ENCODE measurements at regions not wholly inside any gene's neighbourhood (a gene's known extent, or its start where the extent isn't known, plus 50 kb on each side); places are given as distances from the start of the nearest gene placed in this dataset.

GRCh38 chr20:11270566-11270965 lies 596.8 kb upstream of the JAG1 start:
- DNase-seq, result no peak

GRCh38 chr20:11271319-11271718 lies 597.5 kb upstream of the JAG1 start:
- DNase-seq, result no peak

- DNase-seq, result no peak
Observed at GRCh38 chr20:11271920-11272594, 598.3 kb upstream of the JAG1 start.

DNA sequence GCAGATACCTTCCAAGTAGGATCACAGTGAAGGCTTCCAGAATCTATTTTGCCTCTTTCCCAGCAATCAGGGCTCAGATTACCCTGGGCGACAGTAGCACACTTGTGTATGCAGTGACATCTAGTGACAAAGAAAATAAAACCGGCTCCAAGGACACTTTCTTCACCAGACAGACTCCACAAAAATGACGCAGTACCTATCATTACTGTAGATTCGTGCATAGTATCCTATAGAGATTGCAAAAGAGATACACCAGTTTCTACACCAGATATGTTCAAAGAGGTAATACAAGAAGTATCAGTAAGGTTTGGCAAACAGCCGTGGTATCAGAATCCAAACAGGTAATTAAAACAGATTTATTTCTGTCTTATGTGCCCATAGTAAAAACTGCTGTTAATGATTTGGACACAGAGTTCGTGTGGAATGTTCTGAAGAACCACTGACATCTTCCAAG lies 600.4 kb upstream of the JAG1 start:
- DNase-seq, result no peak

DNA sequence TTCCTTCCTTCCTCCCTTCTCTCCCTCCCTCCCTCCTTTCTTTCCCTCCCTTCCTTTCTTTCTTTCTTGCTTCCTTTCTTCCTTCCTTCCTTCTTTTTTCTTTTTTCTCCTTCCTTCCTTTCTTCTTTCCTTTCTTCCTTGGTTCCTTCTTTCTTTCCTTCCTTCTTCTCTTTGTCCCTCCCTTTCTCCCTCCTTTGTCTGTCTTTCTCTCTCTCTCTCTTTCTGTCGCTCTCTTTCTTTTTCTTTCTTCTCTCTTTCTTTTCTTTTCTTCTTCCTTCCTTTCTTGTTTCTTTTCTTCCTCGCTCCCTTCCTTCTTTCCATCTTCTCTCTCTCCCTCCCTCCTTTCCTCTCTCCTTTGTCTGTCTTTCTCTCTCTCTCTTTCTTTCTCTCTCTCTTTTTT lies 601.9 kb upstream of the JAG1 start:
- DNase-seq, result no peak

DNA sequence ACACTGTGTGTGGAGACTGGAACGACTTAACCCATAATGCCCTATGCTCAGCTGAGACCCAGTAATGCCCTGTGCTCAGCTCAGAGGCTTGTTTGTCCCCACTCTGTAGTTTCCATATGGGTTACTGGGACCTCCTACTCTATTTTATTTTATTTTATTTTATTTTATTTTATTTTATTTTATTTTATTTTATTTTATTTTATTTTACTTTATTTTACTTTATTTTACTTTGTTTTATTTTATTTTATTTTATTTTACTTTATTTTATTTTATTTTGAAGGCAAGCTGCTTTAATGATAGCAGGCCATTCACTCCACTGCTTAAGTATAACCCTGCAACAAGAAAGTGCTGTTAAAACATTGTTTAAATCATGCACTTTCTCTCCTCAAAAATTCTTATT lies 603.4 kb upstream of the JAG1 start:
- no peak for DNase-seq

DNA sequence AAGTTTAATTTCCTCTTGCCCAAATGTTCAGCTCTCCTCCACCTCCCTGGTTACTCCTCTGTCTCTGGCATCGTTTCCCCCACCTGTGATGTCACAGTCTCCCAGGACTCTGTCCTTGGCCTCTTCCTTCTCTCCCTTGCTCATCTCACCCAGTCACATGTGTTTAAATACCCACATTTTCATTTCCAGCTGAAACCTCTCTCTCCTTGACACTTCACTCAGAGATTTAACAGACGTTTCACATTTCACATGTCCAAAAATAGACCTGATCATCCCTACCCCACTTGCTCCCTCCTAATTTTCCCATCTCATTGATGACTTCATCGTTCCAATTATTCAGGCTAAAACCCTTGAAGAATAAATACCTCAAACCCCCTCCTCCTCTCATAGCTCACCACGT lies 604.1 kb upstream of the JAG1 start:
- DNase-seq, result no peak

DNA sequence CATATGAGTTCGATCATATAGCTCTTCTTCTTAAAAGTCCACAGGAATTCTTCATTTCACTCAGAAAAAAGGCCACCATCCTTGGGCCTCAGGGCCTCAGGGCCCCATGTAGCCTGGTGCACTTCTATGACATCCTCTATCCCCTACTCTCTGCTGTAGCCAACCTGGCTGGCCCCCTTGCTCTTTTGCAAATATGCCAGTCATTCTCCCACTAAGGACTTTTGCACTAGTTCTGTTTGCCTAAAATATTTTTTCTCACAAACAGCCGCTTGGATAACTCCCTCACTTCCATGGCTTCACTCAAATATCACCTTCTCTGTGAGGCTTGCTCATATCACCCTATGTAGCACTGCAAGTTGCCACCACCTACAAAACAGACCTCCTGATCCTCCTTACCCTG lies 604.7 kb upstream of the JAG1 start:
- DNase-seq, result no peak

DNA sequence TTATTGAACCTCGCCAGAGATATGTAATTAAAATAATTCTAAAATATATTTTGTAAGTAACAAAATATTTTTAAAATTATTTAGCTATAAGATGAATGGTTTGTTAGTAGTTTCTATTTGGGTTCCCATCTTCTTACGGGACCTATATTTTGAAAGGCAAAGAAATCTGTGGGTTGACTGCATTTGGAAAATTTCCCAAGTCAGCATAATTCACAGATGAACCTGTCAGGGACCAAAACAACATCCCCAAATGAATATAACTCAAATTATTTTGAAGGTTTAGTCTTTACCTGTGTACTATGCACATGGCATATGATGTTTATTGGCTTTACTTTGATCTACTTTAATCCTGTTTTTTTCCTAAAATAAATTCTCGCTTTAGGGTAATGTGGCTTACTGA lies 607.4 kb upstream of the JAG1 start:
- DNase-seq, result no peak

- no peak for DNase-seq
Observed at GRCh38 chr20:11281768-11282167, 608.0 kb upstream of the JAG1 start.

DNA sequence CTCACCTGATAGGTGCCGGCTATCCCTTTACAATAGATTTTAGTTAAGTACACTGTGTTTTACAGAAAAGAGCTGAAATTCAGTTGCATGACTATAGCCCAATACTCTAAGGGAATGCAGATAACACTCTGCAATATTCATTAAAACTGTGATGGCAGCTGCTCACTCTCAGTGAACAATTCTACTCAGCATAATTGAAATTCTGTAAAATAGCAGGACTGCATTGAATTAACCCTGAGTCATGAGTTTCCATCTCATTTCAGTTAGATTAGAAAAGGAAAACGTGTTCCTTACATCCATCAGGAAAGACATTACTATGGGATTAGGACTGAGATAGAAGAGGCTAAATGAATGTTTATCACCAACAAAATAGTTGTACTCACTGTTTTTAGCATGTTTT lies 613.3 kb upstream of the JAG1 start:
- no peak for DNase-seq

DNA sequence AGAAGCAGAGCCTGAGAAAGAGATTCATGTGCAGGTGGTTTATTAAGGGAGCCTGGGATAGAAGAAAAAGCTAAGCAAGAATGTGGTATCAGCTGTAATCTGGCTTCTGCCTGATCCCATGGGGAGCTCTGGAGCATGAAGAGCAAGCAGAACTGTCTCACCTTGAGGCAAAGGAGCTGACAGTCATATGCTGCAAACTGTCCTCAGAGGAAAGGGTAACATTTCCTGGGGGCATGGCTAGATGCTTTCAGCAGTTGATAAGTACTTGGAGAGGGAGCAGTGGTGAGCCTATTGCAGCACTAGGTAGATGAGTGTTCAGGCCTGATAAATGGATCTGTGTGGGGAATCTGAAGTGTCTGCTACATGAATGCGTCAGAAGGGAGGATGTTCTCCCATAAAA lies 621.5 kb upstream of the BTBD3 start:
- DNase-seq, result no peak

- no peak for DNase-seq
Observed at GRCh38 chr20:11296951-11297350, 620.7 kb upstream of the BTBD3 start.

DNA sequence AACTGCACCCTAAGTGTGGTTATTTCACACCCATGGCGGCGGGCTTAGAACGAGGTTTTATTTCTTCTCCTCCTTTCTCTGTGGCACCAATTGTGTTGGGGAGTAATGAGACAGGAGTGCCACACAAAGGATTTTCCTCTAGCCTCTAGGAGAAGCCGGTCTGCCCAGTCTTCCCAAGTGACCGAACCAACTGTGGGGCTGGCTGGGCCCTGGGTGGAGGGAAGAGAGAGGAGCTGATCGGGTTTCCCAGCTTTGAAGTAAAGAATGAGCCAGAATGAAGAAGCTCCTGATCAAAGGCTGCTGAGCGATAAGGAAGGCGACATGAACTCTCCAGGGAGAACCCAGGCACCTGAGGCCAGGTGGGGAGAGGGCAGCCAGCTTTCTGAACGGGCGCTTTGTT lies 616.0 kb upstream of the BTBD3 start:
- DNase-seq, result no peak

- peak; percentile 61 for DNase-seq
Observed at GRCh38 chr20:11302436-11302835, 615.3 kb upstream of the BTBD3 start.

DNA sequence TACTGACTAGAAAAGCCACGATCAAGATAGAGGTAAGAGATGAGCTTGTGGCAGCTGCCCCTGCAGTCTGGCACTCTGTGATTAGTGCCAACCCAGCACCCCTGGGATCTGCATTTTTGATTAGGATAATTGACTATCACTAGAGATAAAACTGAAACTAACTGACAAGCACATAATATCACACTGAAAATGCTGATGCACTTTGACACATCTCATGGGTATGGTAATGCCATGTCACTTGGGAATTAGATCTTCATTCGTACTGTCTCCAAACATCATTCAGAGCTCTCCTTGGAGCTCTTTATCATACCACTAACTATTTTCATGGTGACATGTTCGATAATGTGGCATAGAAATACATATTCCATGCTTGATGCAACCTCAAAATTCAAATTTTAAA lies 612.9 kb upstream of the BTBD3 start:
- DNase-seq, result no peak

- no peak for DNase-seq
Observed at GRCh38 chr20:11305406-11305805, 612.3 kb upstream of the BTBD3 start.

DNA sequence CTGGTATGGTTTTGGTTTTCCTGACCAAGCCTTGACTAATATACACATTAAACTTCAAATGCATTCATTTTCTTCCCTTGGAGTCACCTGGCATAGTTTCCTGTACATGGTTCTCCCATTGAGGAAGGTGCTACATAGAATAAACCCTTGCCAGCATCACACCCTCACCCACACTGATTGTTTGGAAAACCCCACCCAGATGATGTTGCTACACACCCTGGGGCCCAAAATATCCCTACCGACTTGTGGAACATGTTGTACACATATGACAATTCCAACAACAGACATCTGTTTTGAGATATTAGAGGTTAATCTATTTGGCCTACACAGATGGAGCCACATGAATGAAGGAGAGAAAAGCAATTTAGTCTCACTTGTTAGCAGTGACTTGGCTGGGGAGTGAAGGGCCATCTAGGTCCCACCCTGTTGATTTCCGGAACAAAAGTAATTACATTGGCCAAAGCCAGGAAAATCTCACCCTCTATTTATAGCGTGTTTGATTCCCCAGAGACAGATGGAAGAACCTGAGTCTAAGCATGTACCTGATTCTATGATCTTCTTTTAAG lies 606.0 kb upstream of the BTBD3 start:
- DNase-seq, result no peak

DNA sequence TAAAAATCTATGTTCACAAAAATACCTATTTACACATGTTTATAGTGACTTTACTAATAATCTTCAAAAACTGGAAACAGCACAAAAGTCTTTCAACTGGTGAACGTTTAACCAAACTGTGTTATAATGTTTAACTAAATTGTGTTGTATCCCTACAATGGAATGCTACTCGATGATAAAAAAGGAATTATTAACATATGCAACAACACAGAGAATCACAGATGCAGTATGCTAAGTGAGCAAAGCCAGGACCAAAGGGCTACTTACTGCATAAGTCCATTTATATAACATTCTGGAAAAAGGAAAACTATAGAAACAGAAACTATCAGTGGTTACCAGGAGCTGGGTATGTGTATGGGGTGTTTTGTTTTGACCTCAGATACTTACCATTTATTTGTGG lies 602.2 kb upstream of the BTBD3 start:
- DNase-seq, result no peak

- no peak for DNase-seq
Observed at GRCh38 chr20:11316244-11316643, 601.4 kb upstream of the BTBD3 start.

DNA sequence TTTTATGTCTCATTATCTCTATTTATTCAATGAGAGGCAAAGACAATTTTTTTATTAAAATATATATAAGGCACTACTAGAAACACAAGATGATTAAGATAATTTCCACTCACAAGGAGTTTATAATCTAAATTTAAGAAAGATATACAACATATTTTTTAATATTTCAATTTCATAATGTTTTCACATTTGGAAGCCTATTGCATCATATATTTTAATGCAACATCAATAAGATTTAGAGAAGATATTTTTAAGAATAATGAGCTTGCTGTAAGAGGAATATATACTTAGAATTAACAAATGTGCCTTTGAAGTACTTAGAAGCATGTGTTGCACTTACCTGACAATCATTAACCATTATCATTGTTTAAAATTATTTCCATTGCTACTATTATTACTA lies 597.7 kb upstream of the BTBD3 start:
- DNase-seq, result no peak

- DNase-seq, result no peak
Observed at GRCh38 chr20:11323816-11324215, 593.9 kb upstream of the BTBD3 start.

DNA sequence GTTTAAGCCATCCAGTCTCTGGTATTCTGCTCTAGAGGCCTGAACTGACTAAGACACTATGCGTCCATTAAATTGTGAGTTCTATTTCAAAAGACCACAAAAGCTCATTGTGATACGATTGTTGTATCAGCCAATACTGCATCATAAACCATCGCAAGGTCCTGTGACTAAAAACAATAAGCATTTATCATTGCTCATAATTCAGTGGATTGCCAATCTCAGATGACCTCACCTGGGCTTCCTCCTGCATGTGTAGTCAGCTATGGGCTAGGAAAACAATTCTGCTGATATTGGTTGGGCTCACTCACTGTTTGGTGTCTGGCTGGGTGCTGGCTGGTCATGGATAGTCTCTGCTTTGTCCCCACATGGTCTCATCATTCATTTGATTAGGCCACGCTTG lies 592.7 kb upstream of the BTBD3 start:
- DNase-seq, result no peak

DNA sequence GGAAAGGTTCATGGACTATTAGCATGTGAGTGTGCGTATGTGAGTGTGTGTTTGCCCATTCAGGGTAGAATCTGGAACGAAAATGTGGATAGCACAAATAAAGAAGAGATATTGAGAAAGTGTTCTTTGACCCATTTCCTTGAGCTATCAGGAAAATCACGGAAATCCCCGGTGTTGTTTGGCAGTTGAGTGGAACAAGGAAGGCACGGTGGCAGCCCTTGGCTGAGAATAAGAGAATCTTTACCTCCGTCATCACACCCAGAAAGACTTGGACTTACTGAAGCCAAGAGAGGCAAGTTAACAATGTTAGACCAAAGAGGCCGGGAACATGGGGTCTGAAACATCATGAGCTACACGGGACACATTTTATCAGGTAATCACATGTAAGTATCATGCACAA lies 588.9 kb upstream of the BTBD3 start:
- no peak for DNase-seq

- no peak for DNase-seq
Observed at GRCh38 chr20:11329271-11329670, 588.4 kb upstream of the BTBD3 start.

Data from NCI-H226 (cell line).